ENCODE measurements at regions not wholly inside any gene's neighbourhood (a gene's known extent, or its start where the extent isn't known, plus 50 kb on each side); places are given as distances from the start of the nearest gene placed in this dataset.
"Not testable (repeated sequence)": the region's sequence is repeated elsewhere in the genome, so short reads cannot be mapped to it uniquely, and the experiment has no call there.

- no peak for TF ChIP-seq TAF1 (CRISPR knock-in tag; IDR thresholded peaks at IDR 0.05)
- ChIA-PET POLR2A (no interaction called here), CTCF (ENCODE audit: low intra/inter-chr PET ratio, low total read pairs) (no interaction called here)
- no peak overlapping the region for H3K9ac ChIP-seq (ENCODE audit: insufficient read depth, low read depth, low read length)
- FAIRE-seq = no peak
- in situ Hi-C loops (cut with HindIII; ENCODE audit: extremely low pct_ligation_motif_present, low pct_unique_long_range_greater_than_20kb) = no loop called here
- no peaks in the 10 kb centered on the region for H3K79me2 ChIP-seq (ENCODE audit: insufficient read depth, low read length)
- no peaks in the 10 kb centered on the region for H3K36me3 ChIP-seq (replicated peaks in 1 of 2; ENCODE audit: control insufficient read depth in 1 of 2, insufficient read depth in 2 of 2, low read length in 2 of 2)
- intact Hi-C loops (cut with micrococcal nuclease; ENCODE audit: unreplicated experiment) = no loop called here
- no peak for DNase-seq (ENCODE audit: low spot score)
- H4K20me1 ChIP-seq (ENCODE audit: insufficient read depth, low read length) = no peaks in the 10 kb centered on the region
- no peak overlapping the region for H3K4me3 ChIP-seq (replicated peaks in 1 of 3; ENCODE audit: insufficient read depth in 1 of 3, low read depth in 2 of 3, low read length in 3 of 3)
- no peak overlapping the region for H2AFZ ChIP-seq (ENCODE audit: low read length)
- no peaks in the 10 kb centered on the region for H3K27me3 ChIP-seq (ENCODE audit: control insufficient read depth in 1 of 2, insufficient read depth in 2 of 2, low read length in 2 of 2)
- no peaks in the 10 kb centered on the region for H3K9me3 ChIP-seq (ENCODE audit: low read length)
- WGBS (ENCODE audit: low lambda C conversion rate) = 76% methylated on average over 2 of the region's 2 CpGs
- H3K4me2 ChIP-seq (ENCODE audit: low read depth, low read length) = no peak overlapping the region
- ATAC-seq = no peak
- H3K4me1 ChIP-seq (ENCODE audit: insufficient read depth, low read length) = no peaks in the 10 kb centered on the region
- BruUV-seq (replicated peaks) = no TSS peak
- H3K27ac ChIP-seq (ENCODE audit: extremely low read length, insufficient read depth, low read length) = no peak overlapping the region
Observed at GRCh38 chr4:120202222-120202621, 135.6 kb upstream of the MAD2L1 start.

- 38% methylated on average over 4 of the region's 4 CpGs for WGBS (ENCODE audit: low lambda C conversion rate)
- BruUV-seq (replicated peaks); H3K4me2 ChIP-seq (ENCODE audit: low read depth, low read length); H3K4me3 ChIP-seq (replicated peaks in 1 of 3; ENCODE audit: insufficient read depth in 1 of 3, low read depth in 2 of 3, low read length in 3 of 3); H3K27ac ChIP-seq (ENCODE audit: extremely low read length, insufficient read depth, low read length); H3K27me3 ChIP-seq (ENCODE audit: control insufficient read depth in 1 of 2, insufficient read depth in 2 of 2, low read length in 2 of 2); in situ Hi-C loops (cut with HindIII; ENCODE audit: extremely low pct_ligation_motif_present, low pct_unique_long_range_greater_than_20kb); H3K79me2 ChIP-seq (ENCODE audit: insufficient read depth, low read length); POLR2A ChIA-PET; FAIRE-seq; DNase-seq (ENCODE audit: low spot score); H3K36me3 ChIP-seq (replicated peaks in 1 of 2; ENCODE audit: control insufficient read depth in 1 of 2, insufficient read depth in 2 of 2, low read length in 2 of 2); H3K9ac ChIP-seq (ENCODE audit: insufficient read depth, low read depth, low read length); H4K20me1 ChIP-seq (ENCODE audit: insufficient read depth, low read length); H3K4me1 ChIP-seq (ENCODE audit: insufficient read depth, low read length); ATAC-seq; H2AFZ ChIP-seq (ENCODE audit: low read length); intact Hi-C loops (cut with micrococcal nuclease; ENCODE audit: unreplicated experiment); H3K9me3 ChIP-seq (ENCODE audit: low read length); CTCF ChIA-PET (ENCODE audit: low intra/inter-chr PET ratio, low total read pairs): not testable (repeated sequence)
Observed at GRCh38 chr4:120200573-120201110, 134.0 kb upstream of the MAD2L1 start.

GRCh38 chr4:120198411-120198810 lies 131.8 kb upstream of the MAD2L1 start:
- H3K9ac ChIP-seq (ENCODE audit: insufficient read depth, low read depth, low read length) = no peak overlapping the region
- 0% methylated on average over 2 of the region's 2 CpGs for WGBS (ENCODE audit: low lambda C conversion rate)
- no peak for ATAC-seq
- H3K4me3 ChIP-seq (replicated peaks in 1 of 3; ENCODE audit: insufficient read depth in 1 of 3, low read depth in 2 of 3, low read length in 3 of 3) = no peak overlapping the region
- POLR2A ChIA-PET = no interaction called here
- in situ Hi-C loops (cut with HindIII; ENCODE audit: extremely low pct_ligation_motif_present, low pct_unique_long_range_greater_than_20kb) (no loop called here), intact Hi-C loops (cut with micrococcal nuclease; ENCODE audit: unreplicated experiment) (no loop called here)
- no peaks in the 10 kb centered on the region for H3K4me1 ChIP-seq (ENCODE audit: insufficient read depth, low read length)
- CTCF ChIA-PET (ENCODE audit: low intra/inter-chr PET ratio, low total read pairs) = no interaction called here
- no peaks in the 10 kb centered on the region for H3K79me2 ChIP-seq (ENCODE audit: insufficient read depth, low read length)
- no peak for FAIRE-seq
- no TSS peak for BruUV-seq (replicated peaks)
- H4K20me1 ChIP-seq (ENCODE audit: insufficient read depth, low read length) = no peaks in the 10 kb centered on the region
- no peak overlapping the region for H2AFZ ChIP-seq (ENCODE audit: low read length)
- no peak for DNase-seq (ENCODE audit: low spot score)
- no peaks in the 10 kb centered on the region for H3K27me3 ChIP-seq (ENCODE audit: control insufficient read depth in 1 of 2, insufficient read depth in 2 of 2, low read length in 2 of 2)
- TF ChIP-seq DMTF1 (CRISPR knock-in tag; IDR thresholded peaks at IDR 0.05) = no peak
- no peak for TF ChIP-seq IRF9 (CRISPR knock-in tag; IDR thresholded peaks at IDR 0.05; ENCODE audit: borderline replicate concordance)
- H3K36me3 ChIP-seq (replicated peaks in 1 of 2; ENCODE audit: control insufficient read depth in 1 of 2, insufficient read depth in 2 of 2, low read length in 2 of 2) = no peaks in the 10 kb centered on the region
- no peaks in the 10 kb centered on the region for H3K9me3 ChIP-seq (ENCODE audit: low read length)
- no peak overlapping the region for H3K4me2 ChIP-seq (ENCODE audit: low read depth, low read length)
- H3K27ac ChIP-seq (ENCODE audit: extremely low read length, insufficient read depth, low read length) = no peak overlapping the region

Measured in HepG2 (cell line).